Muscle of leg (tissue), 3 donors: ENCODE measurements at regions not wholly inside any gene's neighbourhood (a gene's known extent, or its start where the extent isn't known, plus 50 kb on each side); places are given as distances from the start of the nearest gene placed in this dataset.

Experiments used
- DNase-seq: peaks from one replicate; pipeline ENCODE4 v3.0.0; 2013
- H3K27ac ChIP-seq: one replicate; pipeline ENCODE4 v1.5.1; 2013; ENCODE audit warnings: mild to moderate bottlenecking, low read length, control low read depth
- H3K27me3 ChIP-seq: one replicate; pipeline ENCODE4 v1.6.1; 2013; ENCODE audit warnings: low read length; ENCODE audit not compliant: control insufficient read depth, insufficient read depth
- H3K36me3 ChIP-seq: one replicate; pipeline ENCODE4 v1.6.1; 2013; ENCODE audit warnings: low read length; ENCODE audit not compliant: control insufficient read depth, insufficient read depth
- H3K4me1 ChIP-seq: one replicate; pipeline ENCODE4 v1.6.1; 2013; ENCODE audit warnings: low read length; ENCODE audit not compliant: control insufficient read depth, insufficient read depth
- H3K4me3 ChIP-seq: one replicate; pipeline ENCODE4 v1.5.1; 2013; ENCODE audit warnings: low read length, control low read depth
- H3K9me3 ChIP-seq: replicated peaks from 2 replicates; pipeline ENCODE4 v1.6.1; 2013; ENCODE audit warnings: low read depth, low read length; ENCODE audit not compliant: control insufficient read depth
- WGBS: methylation state at CpG from one replicate; pipeline ENCODE4 v1.1.5; 2013; ENCODE audit warnings: missing lambda C conversion rate; ENCODE audit not compliant: insufficient coverage; 5-methylcytosine and 5-hydroxymethylcytosine counted together

DNA sequence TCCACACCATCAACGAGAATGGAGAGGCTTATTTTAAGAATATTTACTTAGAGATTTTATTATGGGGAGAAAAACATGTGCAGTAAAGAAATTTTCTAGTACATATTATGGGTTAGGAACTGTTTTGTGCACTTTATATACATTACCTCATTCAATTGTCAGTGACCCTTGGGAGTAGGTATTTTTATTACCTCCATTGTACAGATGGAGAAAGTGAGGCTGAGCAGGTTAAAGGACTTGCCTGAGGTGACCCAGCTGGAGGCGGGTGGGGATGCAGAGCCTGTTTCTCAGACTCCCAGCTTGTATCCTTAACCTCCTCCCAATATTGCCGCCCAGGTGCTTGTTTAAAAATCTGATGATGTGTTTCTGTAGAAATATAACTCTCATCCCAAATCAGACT is 356.7 kb downstream of the HRH4 start:
- WGBS, result no CpG with 5 or more reads among the region's 3 CpGs
- H3K4me1 ChIP-seq, result peaks cover 5% of the 10 kb centered on the region
- H3K36me3 ChIP-seq, result no peaks in the 10 kb centered on the region
- H3K27me3 ChIP-seq, result no peaks in the 10 kb centered on the region
- no peak overlapping the region for H3K4me3 ChIP-seq
- H3K9me3 ChIP-seq, result no peaks in the 10 kb centered on the region
- no peak for DNase-seq
- H3K27ac ChIP-seq, result no peak overlapping the region

DNA sequence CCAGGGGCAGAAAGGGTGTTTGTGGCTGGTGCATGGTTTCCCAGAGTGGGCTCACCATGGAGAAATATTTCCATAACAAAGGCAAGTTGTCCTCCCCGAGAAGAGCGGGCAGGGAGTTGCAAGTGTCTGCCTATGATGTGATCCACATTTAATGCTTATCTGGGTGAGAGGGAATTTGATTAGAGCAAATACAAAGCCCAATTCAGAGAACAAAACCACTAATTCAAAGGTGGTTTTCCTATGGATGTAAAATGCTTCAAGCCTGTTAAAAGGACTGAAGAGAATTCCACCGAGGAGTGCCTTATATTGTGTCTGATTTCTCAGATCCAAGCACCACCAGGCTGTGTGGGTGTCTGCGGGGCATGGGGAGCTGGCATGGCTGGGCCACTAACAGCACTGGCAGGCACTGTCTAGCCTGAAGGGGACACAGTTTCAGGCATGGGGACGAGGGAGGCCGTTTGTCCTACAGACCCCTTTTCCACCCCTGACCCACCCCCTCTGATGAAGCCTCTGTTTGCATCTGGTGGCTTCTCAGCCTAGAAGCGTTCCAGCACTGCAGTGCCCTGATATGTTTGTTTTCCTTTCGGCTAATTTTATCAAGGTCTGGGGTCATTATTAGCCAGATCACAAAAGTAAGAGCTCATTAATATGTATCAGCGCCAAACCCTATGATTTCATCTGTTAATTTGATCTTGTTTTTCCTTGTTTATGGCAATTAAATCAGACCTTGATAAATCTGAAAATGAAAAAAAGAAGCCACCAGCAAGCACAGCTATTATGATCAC is 357.3 kb downstream of the HRH4 start:
- no peak overlapping the region for H3K4me3 ChIP-seq
- H3K36me3 ChIP-seq, result no peaks in the 10 kb centered on the region
- WGBS, result 100% methylated on average over 1 of the region's 9 CpGs
- peaks cover 2% of the 10 kb centered on the region for H3K4me1 ChIP-seq
- no peak overlapping the region for H3K27ac ChIP-seq
- no peaks in the 10 kb centered on the region for H3K9me3 ChIP-seq
- no peak for DNase-seq
- no peaks in the 10 kb centered on the region for H3K27me3 ChIP-seq

DNA sequence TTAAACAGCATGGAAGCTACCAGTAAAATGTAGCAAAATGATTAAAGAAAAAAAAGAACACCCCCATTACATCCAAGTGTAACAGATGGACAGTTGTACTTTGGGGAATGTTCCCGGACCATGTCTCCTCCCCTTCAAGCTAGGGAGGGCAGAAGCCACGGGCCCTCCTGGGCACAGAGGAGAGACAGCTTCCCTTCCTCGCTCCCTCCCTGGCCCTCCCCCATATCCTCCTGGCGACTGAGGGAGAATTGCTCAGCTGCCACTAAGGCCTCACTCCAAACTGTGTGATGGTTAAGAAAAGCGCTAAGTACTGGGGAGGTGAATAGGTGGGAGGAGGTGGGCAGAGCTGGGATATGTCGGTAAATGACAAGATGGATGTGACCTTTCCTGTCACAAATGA is 358.0 kb downstream of the HRH4 start:
- WGBS, result 60% methylated on average over 2 of the region's 6 CpGs
- H3K27ac ChIP-seq, result no peak overlapping the region
- no peaks in the 10 kb centered on the region for H3K36me3 ChIP-seq
- no peaks in the 10 kb centered on the region for H3K9me3 ChIP-seq
- peaks cover 2% of the 10 kb centered on the region for H3K4me1 ChIP-seq
- H3K4me3 ChIP-seq, result no peak overlapping the region
- no peaks in the 10 kb centered on the region for H3K27me3 ChIP-seq
- no peak for DNase-seq

DNA sequence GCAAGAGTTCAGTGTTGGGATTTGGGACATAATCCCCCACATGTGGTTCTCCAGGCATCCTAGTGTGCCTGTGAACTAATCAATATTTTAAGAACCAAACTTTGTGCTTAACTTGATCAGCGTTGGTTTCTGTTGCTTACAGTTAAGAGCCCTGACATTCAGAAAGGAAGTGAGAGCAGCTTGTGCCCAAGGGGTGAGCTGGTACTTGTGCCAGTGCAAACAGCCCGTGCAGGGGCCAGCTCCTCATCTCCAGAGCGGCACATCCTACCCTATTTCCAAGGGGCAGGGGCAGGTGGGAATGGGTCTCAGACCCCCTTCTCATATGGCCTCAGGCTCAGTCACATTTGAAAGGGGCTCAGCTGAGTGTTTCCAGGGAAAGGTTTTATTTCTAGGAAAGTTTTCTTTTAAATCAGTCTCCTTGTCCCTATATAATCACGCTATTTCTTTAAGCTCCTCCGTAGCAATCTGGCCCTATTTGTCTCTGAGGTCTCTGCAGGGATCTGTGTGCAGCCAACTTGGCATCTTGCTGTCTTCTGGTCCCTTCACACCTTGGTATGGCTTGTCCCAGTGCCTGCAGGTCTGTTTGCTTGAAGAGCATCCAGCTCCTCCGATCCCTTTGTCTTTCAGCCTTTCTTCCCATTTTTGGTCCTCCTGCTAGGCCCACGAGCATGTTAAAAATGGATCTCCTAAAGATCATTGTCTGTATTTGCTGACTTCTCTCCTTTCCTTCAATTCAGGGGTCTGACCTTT is 358.9 kb downstream of the HRH4 start:
- Histone ChIP-seq H3K4me1 (peaks cover 2% of the 10 kb centered on the region), H3K9me3 (no peaks in the 10 kb centered on the region), H3K36me3 (no peaks in the 10 kb centered on the region), H3K27ac (no peak overlapping the region), H3K27me3 (no peaks in the 10 kb centered on the region), H3K4me3 (no peak overlapping the region)
- no peak for DNase-seq
- WGBS, result 77% methylated on average over 5 of the region's 7 CpGs

DNA sequence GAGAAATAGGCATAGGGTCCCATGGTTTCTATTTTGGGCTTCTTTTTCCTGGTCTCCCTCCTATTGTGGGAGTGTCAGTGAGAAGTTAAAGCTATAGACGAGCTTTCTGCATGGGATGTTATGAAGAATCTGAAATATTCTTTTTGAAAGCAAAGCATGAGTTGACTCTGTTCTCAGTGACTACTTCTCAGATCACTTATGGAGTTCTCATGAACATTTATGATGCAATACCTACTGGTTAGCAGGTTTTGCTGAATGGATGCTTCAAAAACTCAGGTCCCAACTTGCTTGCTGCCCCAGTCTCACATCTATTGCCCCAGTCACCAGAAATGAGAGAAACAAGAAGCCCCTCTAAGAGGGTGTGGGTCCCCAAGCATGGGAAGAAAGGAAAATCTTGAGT is 365.0 kb downstream of the HRH4 start:
- Histone ChIP-seq H3K27ac (no peak overlapping the region), H3K27me3 (no peaks in the 10 kb centered on the region), H3K4me1 (no peaks in the 10 kb centered on the region), H3K4me3 (no peak overlapping the region), H3K9me3 (no peaks in the 10 kb centered on the region), H3K36me3 (no peaks in the 10 kb centered on the region)
- DNase-seq, result no peak
- no CpG with 5 or more reads among the region's 1 CpG for WGBS

DNA sequence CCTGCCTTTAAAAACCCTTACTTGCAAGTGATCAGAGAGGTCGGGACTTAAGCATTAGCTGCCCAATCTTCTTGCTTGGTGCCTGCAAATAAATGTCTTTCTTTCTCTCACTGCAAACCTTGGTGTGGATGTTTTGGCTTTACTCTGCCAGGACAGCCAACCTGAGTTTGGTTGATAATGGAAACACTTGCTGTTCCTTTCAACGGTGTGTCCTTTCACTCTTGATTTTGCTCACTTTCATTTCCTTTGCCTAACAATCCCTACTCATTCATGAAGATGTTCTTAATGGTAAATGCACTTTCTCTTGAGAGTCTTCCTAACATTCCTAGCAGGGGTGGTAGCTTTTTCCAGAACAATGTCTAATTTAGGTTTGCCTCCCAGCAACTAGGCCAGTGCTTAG is 366.2 kb downstream of the HRH4 start:
- WGBS, result no CpG with 5 or more reads among the region's 2 CpGs

DNA sequence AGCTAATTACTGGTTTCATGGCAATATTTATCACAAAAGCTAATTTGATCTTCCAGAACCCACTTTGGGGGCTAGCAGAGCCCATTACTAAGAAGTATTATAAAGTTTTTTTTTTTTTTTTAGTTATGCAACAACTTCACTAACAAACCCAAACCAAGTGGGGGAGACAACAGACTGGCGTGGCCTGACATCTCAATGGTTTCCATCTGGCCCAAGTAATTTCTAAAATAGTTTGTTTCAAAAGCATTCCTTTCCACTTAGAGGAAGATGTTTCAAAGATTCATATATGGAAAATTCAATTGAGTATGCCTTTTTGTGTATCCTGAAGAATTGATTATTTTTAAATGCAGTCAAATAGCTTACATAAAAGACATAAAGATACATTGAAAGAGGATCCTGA is 367.1 kb downstream of the HRH4 start:
- no CpG with 5 or more reads among the region's 1 CpG for whole genome bisulfite sequencing
- H3K27ac ChIP-seq, result no peak overlapping the region
- H3K4me3 ChIP-seq, result no peak overlapping the region
- H3K4me1 ChIP-seq, result peaks cover 6% of the 10 kb centered on the region
- DNase-seq, result peak; percentile 80
- no peaks in the 10 kb centered on the region for H3K36me3 ChIP-seq
- H3K27me3 ChIP-seq, result no peaks in the 10 kb centered on the region
- no peaks in the 10 kb centered on the region for H3K9me3 ChIP-seq

More for the DNA sequence above, 366.2 kb downstream of the HRH4 start:
- H3K4me1 ChIP-seq, result peaks cover 4% of the 10 kb centered on the region
- H3K36me3 ChIP-seq, result no peaks in the 10 kb centered on the region
- DNase-seq, result no peak
- no peaks in the 10 kb centered on the region for H3K9me3 ChIP-seq
- H3K27me3 ChIP-seq, result no peaks in the 10 kb centered on the region
- H3K27ac ChIP-seq, result no peak overlapping the region
- H3K4me3 ChIP-seq, result no peak overlapping the region

DNA sequence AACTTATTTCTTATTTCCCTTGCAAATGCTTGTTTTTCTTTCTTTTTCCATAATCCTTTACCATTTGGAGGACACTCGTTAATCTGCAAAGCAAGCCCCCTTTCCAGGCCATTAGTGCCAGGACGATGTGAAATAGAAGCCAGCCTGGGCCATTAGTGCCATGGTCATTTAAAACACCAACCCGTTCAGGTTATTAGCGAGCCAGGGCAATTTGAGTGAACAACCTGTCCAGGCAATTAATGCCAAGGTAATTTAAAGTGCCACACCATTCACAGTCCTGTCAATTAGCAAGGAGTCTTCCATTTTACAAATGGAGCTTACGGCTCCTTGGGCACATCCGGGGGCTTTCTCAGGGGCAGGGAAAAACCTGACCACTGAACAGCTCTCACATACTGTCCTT is 370.6 kb downstream of the HRH4 start:
- H3K36me3 ChIP-seq, result no peaks in the 10 kb centered on the region
- H3K27me3 ChIP-seq, result no peaks in the 10 kb centered on the region
- H3K4me1 ChIP-seq, result peaks cover 6% of the 10 kb centered on the region
- no peak overlapping the region for H3K27ac ChIP-seq
- no peak for DNase-seq
- WGBS, result 85% methylated on average over 6 of the region's 6 CpGs
- no peaks in the 10 kb centered on the region for H3K9me3 ChIP-seq
- H3K4me3 ChIP-seq, result no peak overlapping the region

DNA sequence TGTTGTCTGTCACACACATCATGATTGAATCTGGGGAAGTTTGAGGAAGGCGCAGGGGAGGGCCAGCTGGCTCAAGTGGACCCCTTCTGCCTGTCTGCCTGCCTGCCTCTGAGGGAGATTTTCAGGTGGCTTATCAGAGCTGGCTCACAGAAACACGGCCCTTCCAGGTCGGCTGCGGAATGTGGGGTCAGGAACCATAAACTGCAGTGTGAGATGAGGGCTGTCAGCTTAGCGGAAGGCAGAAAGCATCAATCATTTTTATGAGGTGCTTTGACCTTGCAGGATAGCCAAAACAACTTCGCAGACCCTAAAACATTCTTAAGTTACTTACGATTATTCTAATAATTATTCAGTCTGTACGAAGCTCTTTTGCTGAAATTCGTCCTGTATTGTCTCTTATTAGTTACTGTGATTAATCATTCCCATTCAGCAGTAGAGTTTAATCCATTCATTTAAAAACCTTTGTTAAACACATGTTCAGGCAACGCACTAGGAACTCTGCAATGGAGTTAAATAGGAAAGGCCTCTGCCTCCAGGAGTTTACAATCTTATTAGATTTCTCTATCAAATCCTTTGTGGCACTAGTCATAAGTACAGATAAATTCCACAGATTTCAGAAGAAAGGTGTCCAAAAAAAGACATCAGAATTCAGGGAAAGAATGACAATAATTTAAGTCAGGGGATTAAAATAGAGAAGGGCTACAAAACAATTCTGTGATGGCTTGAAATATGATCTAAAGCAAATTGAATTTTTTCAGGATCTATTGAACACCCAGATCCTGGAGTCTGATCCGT is 371.6 kb downstream of the HRH4 start:
- H3K4me1 ChIP-seq, result peaks cover 6% of the 10 kb centered on the region
- H3K9me3 ChIP-seq, result no peaks in the 10 kb centered on the region
- 38% methylated on average over 2 of the region's 11 CpGs for WGBS
- no peak overlapping the region for H3K27ac ChIP-seq
- no peaks in the 10 kb centered on the region for H3K36me3 ChIP-seq
- H3K4me3 ChIP-seq, result no peak overlapping the region
- no peak for DNase-seq
- no peaks in the 10 kb centered on the region for H3K27me3 ChIP-seq

DNA sequence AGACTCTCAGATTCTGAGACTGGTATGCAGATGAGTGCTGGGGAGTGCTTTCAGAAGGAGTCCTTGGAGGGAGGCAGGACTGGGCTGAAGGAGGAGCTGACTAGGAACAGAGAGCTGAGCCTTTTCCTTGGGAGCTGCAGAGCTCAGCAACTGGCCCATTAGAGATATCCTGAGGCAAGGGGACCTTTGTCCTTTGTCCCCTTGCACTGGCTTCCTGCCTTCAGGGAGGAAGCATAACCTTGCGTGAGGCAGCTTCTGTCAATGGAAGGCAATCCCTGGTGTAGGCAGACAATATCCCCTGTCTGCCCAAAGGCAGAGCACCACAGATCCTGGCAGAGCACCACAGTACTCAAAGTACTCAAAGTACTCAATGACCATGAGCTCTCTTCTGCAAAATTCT is 375.3 kb downstream of the HRH4 start:
- WGBS, result no CpG with 5 or more reads among the region's 1 CpG
- Histone ChIP-seq H3K4me1 (peaks cover 6% of the 10 kb centered on the region), H3K9me3 (no peaks in the 10 kb centered on the region), H3K4me3 (no peak overlapping the region), H3K27me3 (no peaks in the 10 kb centered on the region), H3K36me3 (no peaks in the 10 kb centered on the region), H3K27ac (no peak overlapping the region)
- no peak for DNase-seq
